ENCODE measurements at regions not wholly inside any gene's neighbourhood (a gene's known extent, or its start where the extent isn't known, plus 50 kb on each side); places are given as distances from the start of the nearest gene placed in this dataset.

GRCh38 chr20:39632176-39632575, 670.0 kb downstream of the DHX35 start:
- Histone ChIP-seq H4K20me1 (replicated peaks in 1 of 2; ENCODE audit: control insufficient read depth in 1 of 2, insufficient read depth in 2 of 2, low read length in 2 of 2) (no peaks in the 10 kb centered on the region), H3K4me1 (replicated peaks in 1 of 4; ENCODE audit: control insufficient read depth in 3 of 4, insufficient read depth in 4 of 4, low read length in 3 of 4) (no peaks in the 10 kb centered on the region)
- no peak for TF ChIP-seq NRF1 (IDR thresholded peaks at IDR 0.05; ENCODE audit: low read depth, low read length)
- TF ChIP-seq ATF3 (IDR thresholded peaks at IDR 0.05; ENCODE audit: insufficient read depth, low read depth, low read length), result no peak
- no peak for TF ChIP-seq SIN3A (conservative IDR thresholded peaks at IDR 0.05 in 1 of 2, IDR thresholded peaks at IDR 0.05 in 1 of 2; ENCODE audit: low read depth in 1 of 2, low read length in 2 of 2)
- no peak for TF ChIP-seq KDM5A (IDR thresholded peaks at IDR 0.05; ENCODE audit: low read length)
- no peak for TF ChIP-seq CEBPB (IDR thresholded peaks at IDR 0.05; ENCODE audit: low read depth, low read length)
- no peak for TF ChIP-seq SUZ12 (IDR thresholded peaks at IDR 0.05; ENCODE audit: low read length)
- TF ChIP-seq CTBP2 (IDR thresholded peaks at IDR 0.05; ENCODE audit: borderline replicate concordance, insufficient read depth, insufficient read length, low read length), result no peak
- no peak for TF ChIP-seq TAF1 (IDR thresholded peaks at IDR 0.05; ENCODE audit: low read depth, low read length)
- no peak for TF ChIP-seq SIRT6 (IDR thresholded peaks at IDR 0.05; ENCODE audit: low read length)
- no peak for TF ChIP-seq SRF (IDR thresholded peaks at IDR 0.05; ENCODE audit: low read depth, low read length)
- no peak for TF ChIP-seq TEAD4 (IDR thresholded peaks at IDR 0.05; ENCODE audit: low read depth, low read length)
- no peak for TF ChIP-seq KDM4A (IDR thresholded peaks at IDR 0.05; ENCODE audit: low read depth, low read length, severe bottlenecking)
- no peak for TF ChIP-seq CHD2 (IDR thresholded peaks at IDR 0.05; ENCODE audit: low read length)
- TF ChIP-seq GTF2F1 (IDR thresholded peaks at IDR 0.05; ENCODE audit: borderline replicate concordance, low read depth, low read length), result no peak
- TF ChIP-seq KDM1A (IDR thresholded peaks at IDR 0.05; ENCODE audit: borderline replicate concordance, low read length), result no peak

More at GRCh38 chr20:39632176-39632575, 670.0 kb downstream of the DHX35 start:
- DNase-seq (ENCODE audit: low read depth in 1 of 2, low spot score in 2 of 2) (no peak), FAIRE-seq (no peak)
- H3K18ac ChIP-seq (ENCODE audit: extremely low read depth, low read length), result no peak overlapping the region
- no peak overlapping the region for H3K56ac ChIP-seq (replicated peaks; ENCODE audit: insufficient read length, low read depth, low read length)
- no peak overlapping the region for H4K91ac ChIP-seq (replicated peaks; ENCODE audit: insufficient read length, low read length)
- no peaks in the 10 kb centered on the region; the same call in 1 of the 2 replicates for H3K23me2 ChIP-seq (ENCODE audit: low read depth, low read length)
- no peaks in the 10 kb centered on the region for H3K79me1 ChIP-seq (ENCODE audit: low read depth, low read length)
- H3K79me2 ChIP-seq (ENCODE audit: control insufficient read depth in 1 of 2, insufficient read depth in 2 of 2, low read length in 2 of 2), result no peaks in the 10 kb centered on the region
- no peak overlapping the region for H4K5ac ChIP-seq (ENCODE audit: insufficient read length, low read depth, low read length)
- H2BK5ac ChIP-seq (ENCODE audit: low read depth, low read length), result no peak overlapping the region
- no peaks in the 10 kb centered on the region for H3K27me3 ChIP-seq (replicated peaks in 1 of 4; ENCODE audit: control insufficient read depth in 3 of 4, extremely low read depth in 1 of 4, insufficient read depth in 3 of 4, low read length in 3 of 4)
- H2AFZ ChIP-seq (ENCODE audit: low read length), result no peak overlapping the region
- no peaks in the 10 kb centered on the region for H3K36me3 ChIP-seq (ENCODE audit: control insufficient read depth in 2 of 4, insufficient read depth in 4 of 4, low read length in 3 of 4)
- H3K14ac ChIP-seq (ENCODE audit: insufficient read length), result no peak overlapping the region
- H2BK12ac ChIP-seq (ENCODE audit: low read depth, low read length), result no peak overlapping the region
- H2AK5ac ChIP-seq (ENCODE audit: low read depth, low read length), result no peak overlapping the region
- H2BK15ac ChIP-seq (ENCODE audit: low read length), result no peak overlapping the region
- ChIA-PET POLR2A (ENCODE audit: partially characterized antibody) (no interaction called here), CTCF (ENCODE audit: partially characterized antibody) (no interaction called here)
- H2BK20ac ChIP-seq (ENCODE audit: low read length), result no peak overlapping the region
- no peak overlapping the region for H3K27ac ChIP-seq (ENCODE audit: low read depth, low read length)
- no peaks in the 10 kb centered on the region for H3K9me3 ChIP-seq (ENCODE audit: insufficient read depth in 2 of 2, low read depth in 1 of 2, low read length in 1 of 2)
- no peak overlapping the region for H3K9ac ChIP-seq (replicated peaks in 1 of 4; ENCODE audit: extremely low read depth in 1 of 4, low read depth in 3 of 4, low read length in 3 of 4)
- H2BK120ac ChIP-seq (replicated peaks; ENCODE audit: low read depth, low read length), result no peak overlapping the region
- H3K4me3 ChIP-seq (ENCODE audit: extremely low read depth in 1 of 4, insufficient read depth in 2 of 4, low read depth in 3 of 4, low read length in 4 of 4), result no peak overlapping the region
- no peak overlapping the region for H3K23ac ChIP-seq (ENCODE audit: insufficient read length)
- no peak overlapping the region for H3K4me2 ChIP-seq (ENCODE audit: insufficient read depth in 1 of 2, low read depth in 2 of 2, low read length in 2 of 2)
- H3K4ac ChIP-seq (replicated peaks; ENCODE audit: insufficient read length, low read depth, low read length), result no peak overlapping the region
- H4K8ac ChIP-seq (ENCODE audit: extremely low read depth, insufficient read depth, low read length), result no peak overlapping the region
